Renal pelvis (tissue), 1 donor: ENCODE measurements at regions not wholly inside any gene's neighbourhood (a gene's known extent, or its start where the extent isn't known, plus 50 kb on each side); places are given as distances from the start of the nearest gene placed in this dataset.

ENCODE experiments used
- DNase-seq: peaks from one replicate; pipeline ENCODE4 v3.0.0-alpha.2; 2013

DNA sequence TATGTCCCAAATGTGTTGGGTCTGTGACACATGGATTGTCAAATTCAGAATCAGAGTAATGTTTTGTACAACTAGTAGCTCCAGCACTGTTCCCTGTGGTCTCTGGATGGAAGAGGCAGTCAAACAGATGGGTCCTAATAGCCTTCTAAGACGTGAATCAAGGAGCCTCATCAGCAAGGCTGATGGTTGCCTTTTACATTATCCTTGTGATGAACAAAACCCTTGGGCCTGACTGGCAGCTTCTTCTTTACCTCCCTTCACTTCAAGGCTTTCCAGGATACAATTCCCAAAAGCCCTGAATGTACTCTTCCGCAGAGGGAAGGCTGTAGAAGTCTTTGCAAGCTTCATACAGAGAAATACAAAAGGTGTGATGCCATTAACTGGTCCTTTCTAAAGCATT, 633.3 kb downstream of the USP25 start:
- no peak for DNase-seq

DNA sequence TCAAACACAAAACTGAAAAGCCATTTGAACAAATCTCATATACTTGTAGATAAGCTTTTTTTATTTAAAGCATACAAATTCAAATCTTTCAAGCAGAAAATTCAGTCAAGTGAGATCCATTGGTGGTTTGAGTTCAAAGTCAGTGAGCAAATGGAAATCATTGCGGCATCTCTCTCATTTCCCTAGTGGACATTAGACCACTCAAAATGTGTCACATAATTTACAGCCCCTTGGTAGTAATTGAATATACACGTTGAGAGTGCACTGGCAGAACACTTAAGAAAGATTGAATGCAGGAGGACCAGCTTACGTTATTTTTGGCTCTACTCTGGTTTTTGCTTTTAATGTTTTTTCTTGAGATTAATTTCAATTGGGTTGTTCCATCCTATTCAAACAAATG, 633.7 kb downstream of the USP25 start:
- peak; percentile 24 for DNase-seq

DNA sequence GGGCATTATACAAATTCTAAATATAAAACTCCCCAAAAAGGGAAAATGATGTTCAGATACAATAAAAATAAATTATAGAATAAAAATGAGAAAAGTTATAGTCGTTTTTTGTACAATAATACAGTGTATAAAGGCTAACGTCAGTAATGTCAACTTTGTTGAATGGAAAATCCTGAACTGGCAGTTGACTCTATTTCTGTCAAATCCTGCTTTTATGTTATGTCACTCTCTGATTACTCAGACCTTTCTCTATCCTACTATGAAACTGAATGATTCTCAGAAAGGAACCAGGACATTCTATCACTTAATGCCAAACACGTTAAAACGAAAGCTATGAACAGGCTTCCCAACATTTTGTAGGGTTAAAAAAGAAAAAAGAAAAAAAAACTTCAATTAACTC, 636.4 kb downstream of the USP25 start:
- DNase-seq: no peak

DNA sequence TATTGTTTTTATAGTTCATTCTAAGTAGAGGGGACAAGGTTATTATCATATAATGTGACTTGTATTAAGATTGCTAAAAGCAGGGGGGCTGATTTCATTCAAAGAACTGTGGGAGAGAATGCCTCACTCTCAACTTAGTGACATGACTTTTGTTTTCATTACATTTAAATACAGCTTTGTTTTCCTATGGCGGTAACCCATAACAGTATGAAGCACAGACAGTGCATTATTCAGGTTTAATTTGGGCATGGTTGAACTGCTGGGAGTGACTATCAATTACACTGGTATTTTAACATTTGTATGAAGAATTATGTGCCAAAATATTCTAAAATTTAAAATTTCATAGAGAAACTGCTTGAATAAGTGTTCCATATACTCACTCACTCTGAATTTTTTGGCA, 637.3 kb downstream of the USP25 start:
- no peak for DNase-seq

DNA sequence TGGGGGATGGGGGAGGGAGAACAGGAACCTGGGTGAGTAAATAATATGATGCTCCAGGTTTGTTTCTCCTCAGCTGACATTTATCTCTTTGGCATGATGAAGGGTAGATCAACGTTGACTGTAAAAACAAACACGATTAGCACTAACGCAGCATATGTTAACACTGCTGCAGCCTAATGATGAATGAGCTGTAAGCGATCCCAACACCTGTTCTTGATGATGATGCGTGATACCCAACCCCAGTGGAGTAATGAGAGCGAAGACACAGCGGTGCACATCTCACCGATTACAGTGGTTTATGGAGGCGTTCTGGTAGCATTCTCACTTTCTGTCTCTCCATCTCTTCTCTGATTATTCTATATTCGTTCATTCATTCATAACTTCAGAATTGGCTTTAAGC, 640.4 kb downstream of the USP25 start:
- DNase-seq: peak; percentile 4

DNA sequence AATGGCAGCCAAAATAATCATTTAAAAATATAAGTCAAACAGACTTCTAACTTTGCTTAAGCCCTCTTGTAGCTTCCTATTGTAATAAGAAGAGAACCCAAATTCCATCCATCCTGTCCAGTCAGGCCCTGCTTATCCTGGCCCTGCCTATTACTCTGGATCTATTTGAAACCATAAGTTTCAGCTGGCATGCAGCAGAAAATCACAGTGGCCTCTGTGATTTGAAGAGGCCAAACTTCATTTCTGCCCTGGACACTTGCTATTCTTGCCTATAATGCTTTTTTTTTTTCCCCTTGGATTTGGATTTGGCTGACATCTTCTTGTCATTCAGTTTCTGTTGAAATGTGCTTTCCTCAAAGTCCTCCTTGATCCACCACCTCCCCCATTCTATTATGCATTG, 642.8 kb downstream of the USP25 start:
- no peak for DNase-seq

DNA sequence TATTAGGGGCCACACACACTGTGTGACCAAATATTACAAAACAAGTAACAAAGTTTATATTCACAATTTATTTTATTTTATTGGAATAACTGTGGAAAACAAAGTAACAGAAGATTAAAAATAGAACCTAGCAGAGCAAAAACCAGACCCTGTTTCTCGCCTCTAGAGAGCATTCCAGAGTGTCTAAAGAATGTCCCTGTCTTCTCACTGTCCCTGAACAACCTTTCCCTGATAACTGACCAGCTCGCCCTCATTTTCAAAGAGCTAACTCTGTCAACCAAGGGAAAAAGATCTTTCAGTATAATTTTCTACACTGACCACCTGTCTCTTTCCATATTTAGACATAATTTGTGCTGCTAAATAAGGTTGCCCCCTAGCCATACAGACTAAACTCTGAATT, 646.9 kb downstream of the USP25 start:
- no peak for DNase-seq

DNA sequence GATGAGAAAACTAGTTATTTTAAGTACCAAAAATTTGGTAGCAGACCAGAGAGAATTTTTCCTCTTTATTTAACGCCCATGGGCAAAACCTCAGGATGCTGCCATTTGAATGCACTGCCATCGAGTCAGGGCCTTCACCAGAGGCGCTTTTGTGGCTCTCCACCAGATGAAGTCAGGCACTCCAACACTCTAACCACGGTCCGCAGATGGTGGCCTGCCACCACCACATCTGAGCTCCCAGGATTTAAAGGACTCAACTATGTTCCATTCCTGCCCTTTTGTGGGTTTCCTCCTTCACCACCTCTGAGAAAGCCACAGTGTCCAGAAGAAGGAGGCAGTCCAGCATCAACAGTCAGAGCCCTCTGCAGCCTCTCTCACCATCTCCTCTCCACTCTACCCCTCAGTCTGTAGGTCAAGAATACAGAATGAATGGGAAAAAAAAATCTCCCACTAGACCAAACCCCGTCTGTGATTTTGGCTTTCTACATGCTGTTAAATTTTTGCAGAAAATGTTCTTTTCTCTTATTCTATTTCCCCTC, 647.4 kb downstream of the USP25 start:
- DNase-seq: no peak

DNA sequence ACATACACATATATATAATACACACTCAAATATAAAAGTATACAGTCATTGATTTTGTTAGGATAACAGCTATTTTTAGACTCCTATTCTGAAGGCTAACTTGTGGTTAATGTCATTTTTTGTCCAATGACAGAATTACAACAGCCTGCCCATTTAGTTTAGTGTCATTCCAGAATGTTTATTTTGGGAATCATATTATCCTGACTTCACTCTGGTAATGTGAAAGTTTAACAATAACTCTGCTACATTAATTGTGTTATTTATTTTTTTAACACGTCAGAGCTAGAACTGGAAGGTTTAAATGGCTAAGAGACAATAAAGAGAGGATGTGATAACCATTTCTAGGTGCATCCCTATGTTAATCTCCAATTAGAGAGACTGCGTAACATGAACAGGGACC, 648.1 kb downstream of the USP25 start:
- DNase-seq: no peak

DNA sequence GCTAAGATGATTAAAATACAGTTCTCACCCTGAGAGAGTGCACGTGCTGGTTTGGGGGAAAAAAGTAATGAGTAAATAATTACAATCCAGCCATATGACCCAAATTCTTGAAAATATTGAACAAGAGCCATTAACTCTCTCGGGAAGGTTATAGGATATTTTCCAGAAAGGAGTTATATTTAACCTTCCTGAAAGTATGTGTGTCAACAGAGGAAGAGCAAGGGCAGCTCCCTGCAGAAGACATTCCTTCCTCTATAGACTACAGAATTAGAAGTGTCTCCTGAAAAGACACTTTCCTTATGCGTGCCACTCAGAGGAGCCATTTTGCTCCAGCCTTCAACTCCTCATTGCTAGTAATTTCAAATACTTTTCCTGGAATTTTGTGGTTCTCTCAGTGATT, 648.7 kb downstream of the USP25 start:
- no peak for DNase-seq

DNA sequence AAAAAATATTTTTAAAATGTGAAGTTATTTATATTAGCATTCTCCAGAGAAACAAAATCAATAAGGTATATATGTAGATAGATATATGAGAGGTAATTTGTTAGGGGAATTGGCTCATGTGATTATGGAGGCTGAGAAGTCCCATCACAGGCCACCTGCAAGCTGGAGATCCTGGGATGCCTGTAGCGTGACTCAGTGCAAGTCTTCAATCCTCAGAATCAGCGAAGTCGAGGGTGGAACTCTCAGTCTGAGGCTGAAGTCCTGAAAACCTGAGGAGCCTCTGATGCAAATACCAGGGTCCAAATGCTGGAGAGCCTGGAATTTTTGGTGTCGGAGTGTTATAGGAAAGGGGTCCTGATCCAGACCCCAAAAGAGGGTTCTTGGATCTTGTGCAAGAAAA, 658.5 kb downstream of the USP25 start:
- DNase-seq: no peak

DNA sequence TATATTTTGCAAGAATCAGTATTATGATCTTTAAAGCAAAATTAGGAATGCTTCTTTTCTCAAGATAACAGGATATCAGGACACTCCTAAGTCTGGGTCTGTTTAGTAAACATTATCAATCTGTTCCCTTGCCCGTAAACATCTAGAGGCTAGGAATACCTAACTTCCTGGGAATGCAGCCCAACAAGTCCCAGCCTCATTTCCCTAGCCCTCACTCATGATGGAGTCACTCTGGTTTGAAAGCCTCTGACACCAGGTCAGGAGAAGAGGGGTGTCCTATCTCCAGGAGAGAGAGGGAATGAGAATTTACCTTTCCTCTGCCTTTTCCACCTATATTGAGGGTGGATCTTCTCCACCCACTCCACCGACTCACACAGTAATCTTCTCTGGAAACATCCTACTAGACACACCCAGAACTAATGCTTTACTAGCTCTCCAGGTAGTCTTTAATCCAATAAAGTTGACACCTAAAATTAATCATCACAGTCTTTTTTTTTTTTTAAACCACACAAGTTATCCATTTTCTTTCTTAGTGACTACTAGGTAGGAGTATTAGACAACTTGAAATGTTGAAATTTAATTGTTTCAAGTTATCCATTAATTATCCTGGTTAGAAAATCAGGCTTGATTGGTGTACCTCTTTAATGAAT, 659.3 kb downstream of the USP25 start:
- no peak for DNase-seq

DNA sequence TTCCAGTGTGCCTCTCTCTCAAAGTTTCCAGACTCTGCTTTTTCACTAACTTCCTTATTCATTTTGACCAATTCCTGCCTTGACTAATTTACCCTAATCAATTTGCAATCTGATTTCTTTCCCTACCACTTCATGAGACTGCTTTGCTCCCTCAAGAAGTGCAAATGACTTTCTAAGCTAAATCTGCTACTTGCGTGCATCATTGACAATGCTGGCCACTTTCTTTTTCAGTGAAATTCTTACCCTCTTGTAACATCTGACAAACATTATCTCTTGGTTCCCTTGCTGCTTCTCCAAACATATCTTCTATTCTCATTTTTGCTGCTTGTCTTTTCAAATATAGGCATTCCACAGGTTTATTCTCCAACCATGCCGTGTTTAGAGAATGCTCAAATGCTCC, 659.9 kb downstream of the USP25 start:
- DNase-seq: no peak

DNA sequence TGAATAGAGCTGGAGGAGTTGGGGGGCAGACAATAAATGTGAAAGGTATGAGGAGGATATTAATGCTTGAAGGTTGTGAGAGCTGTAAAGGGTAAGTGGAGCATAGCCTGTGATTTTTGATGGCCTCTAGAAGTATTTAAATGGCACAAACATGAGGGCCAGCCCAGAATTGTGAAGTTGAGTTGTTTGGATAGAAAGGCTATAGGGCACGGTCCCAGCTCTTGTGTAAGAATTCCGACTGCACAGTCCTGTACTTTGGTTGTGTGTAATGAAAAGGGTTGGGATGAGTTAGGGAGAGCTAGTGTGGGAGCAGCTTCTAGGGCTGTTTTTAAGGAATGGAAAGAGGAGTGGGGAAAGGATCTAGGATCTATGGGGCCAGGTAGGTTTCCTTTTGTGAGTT, 665.5 kb downstream of the USP25 start:
- DNase-seq: no peak

DNA sequence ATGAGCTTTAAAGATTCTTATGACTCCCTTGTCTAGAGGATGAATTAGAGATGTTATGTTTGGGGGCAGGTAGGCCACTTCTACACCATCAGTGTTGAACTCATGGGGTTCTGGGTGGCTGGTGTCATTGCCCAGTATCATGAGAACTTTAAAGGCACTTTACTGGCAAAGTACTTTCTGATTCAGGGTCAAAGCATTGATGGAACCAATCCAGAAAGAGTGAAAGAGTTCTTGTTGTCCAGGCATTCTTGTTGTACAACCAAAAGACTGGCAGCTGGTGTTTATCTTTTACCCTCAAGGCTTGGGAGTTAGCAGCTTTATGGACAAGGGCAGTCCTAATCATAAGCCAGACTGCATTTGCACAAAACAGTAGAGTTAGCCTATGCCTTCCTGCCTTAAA, 673.0 kb downstream of the USP25 start:
- no peak for DNase-seq

DNA sequence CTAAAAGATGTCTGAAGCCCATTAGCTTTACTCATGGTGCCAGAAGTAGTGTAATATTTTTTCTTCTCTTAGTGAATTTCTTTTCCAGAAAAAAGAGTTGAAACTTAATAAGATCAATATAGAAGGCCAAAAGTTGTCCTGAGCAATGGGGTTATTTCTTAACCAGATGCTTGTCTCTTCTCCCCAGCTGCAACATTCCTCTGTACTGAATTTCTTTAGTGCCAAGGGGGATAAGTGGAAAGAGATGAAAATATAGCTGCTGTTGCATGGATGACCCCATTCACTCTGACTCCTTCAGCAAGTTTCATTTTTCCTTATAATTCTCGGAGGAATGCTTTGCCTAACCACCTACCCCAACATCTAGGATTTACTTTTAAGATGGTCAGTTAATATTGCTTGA, 675.0 kb downstream of the USP25 start:
- no peak for DNase-seq

DNA sequence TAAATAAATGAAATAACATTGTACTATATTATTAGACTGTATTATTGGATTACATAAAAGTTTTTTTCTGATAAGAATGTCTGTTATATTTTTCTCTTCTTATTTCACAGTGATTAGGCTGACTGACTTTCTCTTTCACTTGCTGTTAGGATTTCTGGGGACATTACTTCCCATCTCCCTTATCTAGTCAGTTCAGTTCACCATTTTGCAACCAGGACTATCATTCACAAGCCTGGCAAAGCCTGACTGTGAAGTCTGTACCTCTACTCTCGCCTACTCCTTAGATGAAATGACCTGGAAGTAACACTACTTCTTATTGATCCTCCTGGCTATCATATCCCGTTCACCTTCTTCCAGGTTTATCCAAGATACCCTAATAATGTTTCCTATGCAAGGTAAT, 676.6 kb downstream of the USP25 start:
- DNase-seq: no peak

DNA sequence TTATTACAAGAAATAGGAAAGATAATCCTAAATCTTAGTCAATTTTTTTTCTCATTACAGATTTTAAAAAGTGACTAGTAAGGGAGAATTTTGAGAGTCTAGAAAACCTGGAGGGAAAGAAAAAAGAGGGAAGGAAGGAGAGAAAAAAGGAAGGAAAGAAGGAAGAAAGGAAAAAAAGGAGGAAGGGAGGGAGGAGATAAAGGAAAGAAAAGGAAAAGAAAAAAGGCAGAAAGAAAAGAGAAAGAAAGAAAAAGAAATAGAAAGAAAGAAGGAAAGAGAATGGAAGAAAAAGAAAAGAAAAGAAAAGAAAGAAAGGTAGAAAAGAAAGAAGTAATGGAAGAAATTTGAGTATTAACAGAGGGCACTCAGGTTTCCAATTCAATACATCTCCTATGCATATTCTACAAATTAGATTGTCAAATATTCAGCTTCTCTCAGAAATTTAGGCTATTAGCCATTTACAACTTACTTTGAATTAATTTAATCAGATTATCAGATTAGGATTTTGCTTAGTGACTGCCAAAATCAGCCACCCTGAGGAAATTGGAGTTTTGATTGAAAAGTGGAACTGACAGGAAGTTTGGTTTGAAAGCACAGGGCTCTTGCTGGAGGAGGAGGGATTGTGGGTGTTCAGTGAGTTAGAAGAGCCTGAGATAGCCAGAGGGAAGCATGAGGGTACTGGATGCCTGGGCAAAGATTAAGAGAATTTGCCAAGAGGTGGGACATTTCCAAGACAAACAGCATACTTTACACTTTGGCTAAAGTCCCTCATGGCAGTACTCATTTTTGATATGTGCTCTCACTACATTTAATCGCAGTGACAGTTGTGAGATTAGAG, 677.8 kb downstream of the USP25 start:
- no peak for DNase-seq

DNA sequence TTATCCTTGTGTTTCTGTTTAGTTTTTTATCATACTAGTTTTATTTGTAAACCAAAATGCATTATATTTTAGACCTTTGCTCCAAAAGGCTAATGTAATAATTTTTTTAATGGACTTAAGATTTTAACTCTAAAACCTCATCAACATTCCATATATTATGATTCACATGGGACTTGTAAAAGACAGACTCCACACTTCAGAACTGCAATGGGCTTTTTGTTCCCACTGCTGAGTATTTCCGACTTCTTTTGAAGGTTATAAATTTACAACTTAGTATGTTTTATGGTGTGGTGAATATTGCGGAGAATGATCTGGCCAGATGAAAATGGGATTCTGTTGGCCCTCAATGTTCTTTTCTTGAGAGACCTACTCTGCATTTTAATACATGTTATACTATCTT, 678.5 kb downstream of the USP25 start:
- DNase-seq: no peak

DNA sequence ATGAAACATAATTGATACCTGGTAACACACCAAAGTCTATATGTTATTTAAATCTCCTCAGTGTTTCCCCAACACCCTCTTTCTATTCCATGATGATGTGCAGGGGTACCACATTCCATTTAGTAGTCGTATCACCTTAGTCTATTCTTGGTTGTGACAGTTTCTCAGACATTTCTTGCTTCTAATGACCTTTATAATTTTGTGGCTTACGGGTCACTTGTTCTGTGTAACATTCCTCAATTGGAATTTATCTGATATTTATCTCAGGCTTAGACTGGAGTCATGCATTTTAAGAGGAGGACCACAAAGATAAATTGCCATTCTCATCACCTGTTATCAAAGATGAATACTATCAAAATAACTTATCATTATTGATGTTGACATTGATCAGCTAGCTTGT, 679.6 kb downstream of the USP25 start:
- no peak for DNase-seq

DNA sequence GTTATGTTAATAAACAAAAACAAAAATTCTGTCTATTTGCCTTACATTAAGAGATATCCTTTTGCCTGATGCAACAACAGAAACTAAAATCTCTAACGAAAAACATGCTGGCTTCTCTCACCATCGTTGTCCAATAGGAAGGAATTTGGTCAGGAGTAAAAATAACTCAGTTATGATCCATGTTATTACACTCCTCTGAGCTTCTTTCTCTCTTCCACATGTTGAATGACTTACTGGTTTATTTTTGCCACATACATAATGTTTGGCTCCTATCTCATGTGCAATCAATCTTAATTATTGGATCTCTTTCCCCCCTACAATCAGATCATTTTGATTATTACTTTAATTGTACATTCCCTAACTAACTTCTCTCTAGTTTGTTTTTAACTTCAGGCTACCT, 688.4 kb downstream of the USP25 start:
- DNase-seq: no peak

DNA sequence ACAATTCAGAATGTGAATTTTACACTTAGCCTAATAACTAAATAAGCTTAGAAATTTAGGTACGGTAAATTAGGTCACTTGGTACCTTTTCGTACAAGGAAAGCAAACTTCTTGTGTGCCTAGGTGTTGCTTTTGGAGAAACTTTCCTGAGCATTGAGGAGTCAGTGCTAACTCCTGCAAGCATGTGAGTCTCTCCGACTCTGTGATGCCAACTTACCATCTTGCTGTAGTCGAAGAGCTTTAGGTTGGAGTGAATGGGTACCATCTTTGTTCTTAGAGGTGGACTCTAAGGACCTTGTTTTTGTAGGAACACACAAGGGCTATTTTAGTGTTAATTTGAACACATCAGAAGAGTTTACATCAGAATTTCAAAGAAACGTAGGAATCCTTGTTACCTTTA, 688.9 kb downstream of the USP25 start:
- DNase-seq: no peak

DNA sequence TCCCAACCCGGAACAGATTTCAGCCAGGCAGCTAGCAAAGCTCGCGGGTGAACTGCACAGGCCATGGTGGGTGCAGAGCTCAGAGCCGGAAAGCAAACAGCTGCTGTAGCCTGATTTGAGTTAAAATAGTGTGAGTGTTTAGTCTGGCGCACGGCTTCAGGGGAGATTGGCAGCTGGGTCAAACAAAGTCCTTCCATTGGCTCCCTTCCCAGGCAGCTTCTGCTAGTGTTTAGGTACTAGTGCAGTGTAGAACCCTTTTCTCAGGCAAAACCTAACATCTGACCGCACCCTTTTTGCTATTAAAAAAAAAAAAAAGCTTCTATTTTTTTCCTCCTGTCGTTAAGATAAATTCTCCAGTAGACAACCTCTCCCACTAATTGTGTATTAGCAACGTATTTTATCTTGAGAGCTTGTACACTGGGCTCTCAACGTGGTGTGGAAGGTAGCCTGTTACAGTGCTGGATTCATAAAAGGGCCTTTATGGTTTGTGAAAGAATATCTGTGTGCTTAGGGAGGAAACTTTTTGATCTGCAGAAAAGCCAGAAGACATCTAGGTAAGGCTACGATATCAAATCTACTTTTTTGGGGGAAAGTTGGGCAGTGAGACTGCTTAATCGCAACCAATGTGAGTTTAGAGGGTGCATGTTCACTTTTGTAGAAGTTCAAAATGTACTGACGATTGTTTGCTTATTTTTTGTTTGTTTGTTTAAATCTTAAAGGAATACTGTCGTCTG, 689.6 kb downstream of the USP25 start:
- DNase-seq: peak; percentile 87
